ENCODE measurements at regions not wholly inside any gene's neighbourhood (a gene's known extent, or its start where the extent isn't known, plus 50 kb on each side); places are given as distances from the start of the nearest gene placed in this dataset.
"Not testable (repeated sequence)": the region's sequence is repeated elsewhere in the genome, so short reads cannot be mapped to it uniquely, and the experiment has no call there.

GRCh38 chr5:51802551-51803184, 419.4 kb downstream of the ISL1 start:
- H3K36me3 ChIP-seq, result no peaks in the 10 kb centered on the region
- H3K9me3 ChIP-seq, result no peaks in the 10 kb centered on the region
- DNase-seq, result no peak
- no peaks in the 10 kb centered on the region for H3K4me1 ChIP-seq
- no peak overlapping the region for H3K27ac ChIP-seq
- TF ChIP-seq POLR2A (IDR thresholded peaks at IDR 0.05), result no peak
- TF ChIP-seq CTCF (IDR thresholded peaks at IDR 0.05), result no peak
- no peak for TF ChIP-seq EP300 (IDR thresholded peaks at IDR 0.05; ENCODE audit: low read depth)
- TF ChIP-seq POLR2AphosphoS5 (IDR thresholded peaks at IDR 0.05), result no peak
- in situ Hi-C loops (cut with MboI; ENCODE audit: low pct_ligation_motif_present in 1 of 4, low pct_unique_long_range_greater_than_20kb in 1 of 4, low sequenced_read_pairs in 3 of 4) (no loop called here), intact Hi-C loops (cut with DNase I; ENCODE audit: low total_unique reads) (no loop called here)
- no peak overlapping the region for H3K4me3 ChIP-seq
- no peaks in the 10 kb centered on the region for H3K27me3 ChIP-seq
- WGBS, 2 donors (ENCODE audit: low coverage in 1 of 2), result 77 to 86% methylated on average over 3 of the region's 3 CpGs

GRCh38 chr5:51806677-51807076, 423.4 kb downstream of the ISL1 start:
- TF ChIP-seq CTCF (IDR thresholded peaks at IDR 0.05) (no peak), POLR2AphosphoS5 (IDR thresholded peaks at IDR 0.05) (no peak), POLR2A (IDR thresholded peaks at IDR 0.05) (no peak), EP300 (IDR thresholded peaks at IDR 0.05; ENCODE audit: low read depth) (no peak)
- in situ Hi-C loops (cut with MboI; ENCODE audit: low pct_ligation_motif_present in 1 of 4, low pct_unique_long_range_greater_than_20kb in 1 of 4, low sequenced_read_pairs in 3 of 4) (no loop called here), intact Hi-C loops (cut with DNase I; ENCODE audit: low total_unique reads) (no loop called here)
- Histone ChIP-seq H3K27me3 (no peaks in the 10 kb centered on the region), H3K36me3 (no peaks in the 10 kb centered on the region), H3K4me3 (no peak overlapping the region), H3K4me1 (peaks cover 0 to 6% (median 0%) of the 10 kb centered on the region in 4 donors), H3K9me3 (no peaks in the 10 kb centered on the region), H3K27ac (no peak overlapping the region)
- WGBS, 2 donors (ENCODE audit: low coverage in 1 of 2), result 56 to 68% methylated on average over 1 to 2 of the region's 2 CpGs
- no peak for DNase-seq

GRCh38 chr5:51810592-51810991, 427.3 kb downstream of the ISL1 start:
- in situ Hi-C loops (cut with MboI; ENCODE audit: low pct_ligation_motif_present in 1 of 4, low pct_unique_long_range_greater_than_20kb in 1 of 4, low sequenced_read_pairs in 3 of 4), result no loop called here
- H3K36me3 ChIP-seq, result no peaks in the 10 kb centered on the region
- intact Hi-C loops (cut with DNase I; ENCODE audit: low total_unique reads), result no loop called here
- H3K27ac ChIP-seq, result no peak overlapping the region
- no peak for DNase-seq
- no peaks in the 10 kb centered on the region for H3K9me3 ChIP-seq
- no peak overlapping the region for H3K4me3 ChIP-seq
- peaks cover 0 to 6% (median 0%) of the 10 kb centered on the region in 4 donors for H3K4me1 ChIP-seq
- H3K27me3 ChIP-seq, result no peaks in the 10 kb centered on the region
- TF ChIP-seq CTCF (IDR thresholded peaks at IDR 0.05) (no peak), POLR2A (IDR thresholded peaks at IDR 0.05) (no peak), POLR2AphosphoS5 (IDR thresholded peaks at IDR 0.05) (no peak), EP300 (IDR thresholded peaks at IDR 0.05; ENCODE audit: low read depth) (no peak)
- 20 to 21% methylated on average over 3 of the region's 3 CpGs for WGBS, 2 donors (ENCODE audit: low coverage in 1 of 2)

GRCh38 chr5:51811883-51812471, 428.7 kb downstream of the ISL1 start:
- H3K27me3 ChIP-seq, result no peaks in the 10 kb centered on the region
- intact Hi-C loops (cut with DNase I; ENCODE audit: low total_unique reads) (no loop called here), in situ Hi-C loops (cut with MboI; ENCODE audit: low pct_ligation_motif_present in 1 of 4, low pct_unique_long_range_greater_than_20kb in 1 of 4, low sequenced_read_pairs in 3 of 4) (no loop called here)
- no peak for DNase-seq
- H3K4me1 ChIP-seq, result peaks cover 0 to 6% (median 0%) of the 10 kb centered on the region in 4 donors
- no peaks in the 10 kb centered on the region for H3K9me3 ChIP-seq
- H3K36me3 ChIP-seq, result no peaks in the 10 kb centered on the region
- TF ChIP-seq CTCF (IDR thresholded peaks at IDR 0.05), result no peak
- no peak for TF ChIP-seq POLR2AphosphoS5 (IDR thresholded peaks at IDR 0.05)
- TF ChIP-seq EP300 (IDR thresholded peaks at IDR 0.05; ENCODE audit: low read depth), result no peak
- no peak for TF ChIP-seq POLR2A (IDR thresholded peaks at IDR 0.05)
- 49 to 51% methylated on average over 3 to 4 of the region's 4 CpGs for WGBS, 2 donors (ENCODE audit: low coverage in 1 of 2)
- no peak overlapping the region for H3K27ac ChIP-seq
- no peak overlapping the region for H3K4me3 ChIP-seq

GRCh38 chr5:51814817-51815216, 431.6 kb downstream of the ISL1 start:
- H3K27me3 ChIP-seq; H3K4me3 ChIP-seq; in situ Hi-C loops (cut with MboI; ENCODE audit: low pct_ligation_motif_present in 1 of 4, low pct_unique_long_range_greater_than_20kb in 1 of 4, low sequenced_read_pairs in 3 of 4); H3K27ac ChIP-seq; DNase-seq; H3K36me3 ChIP-seq; H3K4me1 ChIP-seq; H3K9me3 ChIP-seq; intact Hi-C loops (cut with DNase I; ENCODE audit: low total_unique reads): not testable (repeated sequence)
- WGBS, 2 donors (ENCODE audit: low coverage in 1 of 2), result 88 to 90% methylated on average over 2 to 3 of the region's 3 CpGs
